ENCODE measurements at regions not wholly inside any gene's neighbourhood (a gene's known extent, or its start where the extent isn't known, plus 50 kb on each side); places are given as distances from the start of the nearest gene placed in this dataset.
A peak's percentile ranks its signal among the peaks of the same experiment; 100 is the strongest.

DNA sequence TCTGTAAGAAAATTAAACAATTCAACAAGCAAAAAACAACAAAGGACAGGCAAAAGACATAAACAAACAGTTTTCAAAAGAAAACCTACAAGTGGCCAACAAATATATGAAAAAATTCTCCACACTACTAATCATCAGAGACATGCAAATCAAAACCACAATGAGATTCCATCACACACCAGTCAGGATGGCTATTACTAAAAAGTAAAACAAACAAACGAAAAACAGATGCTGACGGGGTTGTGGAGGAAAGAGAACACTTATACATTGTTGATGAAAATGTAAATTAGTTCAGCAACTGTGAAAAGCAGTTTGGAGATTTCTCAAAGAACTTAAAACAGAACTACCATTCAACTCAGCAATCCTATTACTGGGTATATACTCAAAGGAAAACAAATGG lies 537.6 kb downstream of the HDGFL1 start:
- DNase-seq (ENCODE audit: low read depth in 2 of 2): no peak

DNA sequence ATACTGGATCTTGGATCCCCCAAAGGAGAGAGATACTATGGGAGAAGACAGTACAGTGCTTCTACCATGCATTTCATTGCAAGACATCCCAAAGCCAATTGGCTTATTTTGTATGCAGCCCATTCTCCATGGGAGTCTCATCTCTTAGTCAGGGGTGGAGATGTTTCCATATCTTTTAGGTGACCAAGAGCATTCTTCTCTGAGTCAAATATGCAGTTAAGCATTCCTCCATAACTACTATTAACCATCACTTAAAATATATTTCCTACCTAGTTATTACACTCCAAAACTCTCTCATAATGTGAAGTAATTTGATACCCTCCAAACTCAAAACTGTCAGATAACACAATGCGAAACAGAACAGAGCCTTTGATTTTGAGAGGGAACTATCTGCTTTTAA lies 542.6 kb downstream of the HDGFL1 start:
- no peak for DNase-seq (ENCODE audit: low read depth in 2 of 2)

DNA sequence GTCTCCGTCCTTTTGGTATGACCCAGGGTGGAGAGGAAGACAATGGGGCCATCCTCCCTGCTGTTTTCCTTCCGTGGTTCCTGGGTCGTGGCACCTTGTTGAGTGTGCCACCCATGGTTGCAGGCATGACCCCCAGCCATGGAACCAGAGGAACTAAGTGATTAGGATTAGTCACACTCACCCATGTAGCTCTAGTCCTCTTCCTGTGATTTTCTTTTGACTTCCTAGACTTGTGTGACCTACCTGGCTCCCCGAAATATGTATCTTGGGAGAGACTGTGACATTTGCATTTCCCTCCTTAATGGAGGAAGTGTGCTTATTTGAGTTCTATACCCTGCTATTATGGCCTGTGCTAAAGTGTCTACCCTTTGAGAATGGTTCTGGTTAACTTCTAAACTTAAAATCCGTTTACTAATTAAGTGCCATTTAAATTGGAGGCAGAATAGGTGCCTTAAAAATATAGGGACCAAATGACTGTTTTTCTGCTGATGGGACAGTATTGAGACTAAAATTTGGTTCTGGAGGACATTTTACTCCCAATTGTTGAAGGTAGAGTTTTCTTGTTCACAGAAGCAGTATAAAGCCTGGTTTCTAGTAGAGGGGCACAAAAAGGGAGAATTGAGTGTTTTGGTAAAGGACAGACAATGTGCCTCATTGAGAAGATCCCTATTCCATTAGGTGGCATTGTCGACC lies 545.6 kb downstream of the HDGFL1 start:
- no peak for DNase-seq (ENCODE audit: low read depth in 2 of 2)

DNA sequence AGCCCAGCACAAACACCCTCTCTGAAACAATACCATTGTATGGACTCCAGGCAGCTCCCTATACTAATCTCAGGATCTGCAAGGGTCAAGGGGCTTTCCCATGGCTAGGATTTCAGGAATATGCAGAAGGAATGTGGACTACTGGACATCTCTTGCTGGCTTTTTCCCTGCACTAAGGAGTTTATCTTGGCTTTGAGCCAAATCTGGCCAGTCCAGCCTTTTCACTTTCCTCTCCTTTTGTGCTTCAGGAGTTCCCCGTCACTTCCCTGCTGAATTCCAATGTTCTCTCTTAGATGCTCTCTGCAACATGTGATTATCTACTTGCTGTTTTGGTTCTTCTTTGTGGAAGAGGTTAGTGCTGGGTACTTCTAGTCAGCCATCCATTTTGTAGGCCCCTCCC lies 568.2 kb downstream of the HDGFL1 start:
- no peak for DNase-seq (ENCODE audit: low read depth in 2 of 2)

DNA sequence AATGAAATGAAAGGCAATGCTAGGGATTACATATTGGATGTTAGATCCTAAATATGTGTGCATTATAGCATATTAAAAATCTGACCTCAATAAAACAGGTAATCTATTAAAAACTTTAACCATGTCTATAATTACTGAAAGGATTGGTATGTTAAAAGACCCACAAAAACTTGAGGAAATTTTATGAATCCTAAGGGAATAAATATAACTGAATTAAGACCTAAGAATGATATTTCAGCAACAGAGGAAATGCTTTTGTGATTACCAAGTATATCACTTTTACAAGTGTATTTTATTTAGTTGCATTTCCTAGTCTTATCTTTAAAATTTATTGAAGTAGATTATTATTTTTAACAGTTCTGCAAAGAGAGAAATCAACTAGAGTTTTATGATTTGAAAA lies 571.5 kb downstream of the HDGFL1 start:
- DNase-seq (ENCODE audit: low read depth in 2 of 2): no peak

DNA sequence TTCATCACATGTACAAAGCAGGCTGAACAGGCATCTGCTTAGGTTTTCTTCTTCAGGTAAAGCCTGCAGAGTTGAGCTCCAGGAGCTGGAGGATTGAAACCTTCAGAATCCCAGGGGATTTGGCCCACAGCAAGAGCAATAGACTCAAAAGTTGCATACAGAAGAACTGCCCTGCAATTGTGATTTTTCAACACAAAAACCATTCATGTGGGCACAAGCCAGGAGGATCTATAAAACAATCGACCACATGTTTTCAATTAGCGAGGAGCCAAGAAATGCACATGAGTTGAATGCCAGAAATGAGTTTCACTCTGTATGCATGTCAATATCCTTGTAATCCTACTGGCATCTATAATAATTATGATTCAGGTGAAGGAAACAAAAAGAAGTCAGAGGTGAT lies 576.4 kb downstream of the HDGFL1 start:
- DNase-seq (ENCODE audit: low read depth in 2 of 2): no peak

DNA sequence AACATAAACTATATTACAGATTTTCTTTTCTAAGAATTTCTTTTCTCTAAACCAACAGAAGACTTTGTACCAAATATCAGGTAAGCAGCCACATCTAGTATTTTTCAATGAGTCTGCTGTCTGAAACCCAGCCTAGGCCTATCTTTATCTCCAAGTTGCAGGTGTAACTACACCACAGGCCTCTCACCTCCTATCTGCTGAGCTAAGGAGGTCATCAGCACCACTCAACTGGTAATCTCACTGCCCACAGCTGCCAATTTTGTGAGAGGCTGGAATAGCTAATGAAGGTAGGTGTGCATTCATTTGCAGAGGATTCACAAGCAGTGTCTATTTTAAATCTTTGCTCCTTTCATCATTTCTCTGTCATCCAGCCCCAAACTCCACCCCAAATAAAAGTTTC lies 584.8 kb downstream of the HDGFL1 start:
- DNase-seq (ENCODE audit: low read depth in 2 of 2): no peak

DNA sequence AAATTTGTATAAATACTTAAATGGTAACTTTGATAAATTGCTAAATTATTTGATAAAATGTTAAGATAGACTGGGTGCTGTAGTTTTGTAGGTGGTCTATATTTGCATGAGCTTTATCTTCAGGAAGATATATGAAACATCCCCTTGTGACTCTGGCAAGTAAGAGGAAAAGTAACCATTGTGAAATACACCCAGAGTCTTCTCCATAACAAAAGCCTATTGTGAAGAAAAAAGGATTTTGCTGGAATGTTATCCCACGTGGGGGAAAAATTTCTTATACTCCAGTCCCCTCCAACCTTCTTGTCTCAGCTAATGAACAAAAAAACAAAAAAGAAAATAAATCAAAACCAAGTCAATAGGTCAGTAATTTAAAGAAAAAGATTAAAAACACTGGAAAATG lies 600.7 kb downstream of the HDGFL1 start:
- no peak for DNase-seq (ENCODE audit: low read depth in 2 of 2)

DNA sequence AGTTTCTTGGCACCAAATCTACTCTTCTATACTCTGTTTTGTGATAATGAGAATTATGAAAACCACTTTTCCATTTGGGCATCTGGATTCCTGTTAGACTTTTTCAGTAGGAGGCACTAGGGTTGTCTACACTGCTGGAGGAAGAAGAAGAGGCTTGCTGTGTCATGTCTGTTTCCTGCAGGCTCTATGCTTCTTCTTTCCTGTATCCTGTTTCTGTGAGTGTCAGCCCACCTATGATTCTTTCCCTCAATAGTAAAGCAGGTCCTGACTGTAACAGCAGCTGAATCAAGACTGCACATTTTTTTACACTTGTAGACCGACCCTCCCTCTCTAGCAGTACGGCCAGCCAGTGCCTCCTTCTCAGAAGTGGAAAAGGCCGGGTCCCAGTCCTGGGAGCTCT lies 603.9 kb downstream of the HDGFL1 start:
- DNase-seq (ENCODE audit: low read depth in 2 of 2): peak in 1 of 2 donors; percentile 70

DNA sequence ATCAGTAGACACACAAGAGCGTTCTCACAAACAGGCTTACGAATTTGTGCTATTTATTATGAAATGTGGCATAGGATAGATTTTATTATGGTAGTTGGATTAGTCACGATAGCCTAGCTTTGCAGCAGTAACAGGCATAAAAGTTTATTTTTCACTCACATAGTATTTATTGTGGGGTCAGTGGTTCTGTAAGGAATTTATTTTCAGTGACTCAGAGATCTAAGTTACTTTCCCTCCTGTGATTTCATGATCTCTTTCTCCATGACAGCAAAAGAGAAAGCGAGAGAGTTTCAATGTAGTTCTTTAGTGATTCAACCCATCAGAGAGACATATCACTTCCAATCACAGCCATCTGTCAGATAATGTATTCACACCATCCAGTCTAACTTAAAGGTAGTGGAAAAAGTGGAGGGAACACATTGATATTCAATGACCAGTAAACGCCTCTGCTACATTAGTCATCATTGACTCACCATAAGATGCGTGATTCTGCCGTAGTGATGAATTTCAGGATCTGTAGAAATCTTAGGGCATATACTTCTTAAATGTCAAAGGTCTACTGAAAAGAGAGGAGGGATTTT lies 605.5 kb downstream of the HDGFL1 start:
- peak in 1 of 2 donors; percentile 25 for DNase-seq (ENCODE audit: low read depth in 2 of 2)

DNA sequence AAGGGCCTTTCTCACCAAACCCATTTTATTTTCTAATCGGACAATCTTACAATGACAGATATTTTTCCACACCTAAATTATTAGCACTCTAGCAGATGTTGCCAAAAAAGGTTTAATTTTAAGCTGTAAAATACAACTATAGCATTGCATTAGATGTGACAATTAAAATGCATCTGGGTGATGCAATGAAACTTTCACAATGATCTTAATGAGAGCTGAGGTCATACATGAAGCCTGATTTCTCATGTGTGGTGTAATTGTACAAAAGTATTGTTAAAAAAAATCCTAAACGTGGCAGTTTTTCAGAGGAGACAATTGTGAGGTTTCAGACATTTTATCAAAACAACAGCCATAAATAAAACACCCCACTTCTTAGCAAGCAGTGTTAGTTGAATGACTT lies 606.0 kb downstream of the HDGFL1 start:
- DNase-seq (ENCODE audit: low read depth in 2 of 2): no peak

DNA sequence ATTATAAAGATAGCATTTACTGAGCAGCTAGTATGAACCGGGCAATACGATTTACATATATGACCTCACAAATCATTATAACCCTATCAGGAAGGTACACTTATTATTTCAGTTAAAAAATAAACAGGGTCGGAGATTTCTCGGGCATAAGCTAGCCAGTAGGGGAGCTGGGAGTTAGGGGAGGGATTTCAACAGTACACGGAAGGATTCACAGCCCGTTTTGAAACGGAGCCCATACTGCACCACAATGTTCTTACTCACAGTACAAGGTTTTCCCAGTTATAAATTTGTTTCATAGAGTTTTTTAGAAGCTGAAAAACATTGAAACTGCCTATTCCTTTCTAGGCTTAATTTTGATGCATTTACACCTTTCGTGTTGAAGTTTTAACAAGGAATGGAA lies 607.1 kb downstream of the HDGFL1 start:
- peak in 1 of 2 donors; percentile 68 for DNase-seq (ENCODE audit: low read depth in 2 of 2)

DNA sequence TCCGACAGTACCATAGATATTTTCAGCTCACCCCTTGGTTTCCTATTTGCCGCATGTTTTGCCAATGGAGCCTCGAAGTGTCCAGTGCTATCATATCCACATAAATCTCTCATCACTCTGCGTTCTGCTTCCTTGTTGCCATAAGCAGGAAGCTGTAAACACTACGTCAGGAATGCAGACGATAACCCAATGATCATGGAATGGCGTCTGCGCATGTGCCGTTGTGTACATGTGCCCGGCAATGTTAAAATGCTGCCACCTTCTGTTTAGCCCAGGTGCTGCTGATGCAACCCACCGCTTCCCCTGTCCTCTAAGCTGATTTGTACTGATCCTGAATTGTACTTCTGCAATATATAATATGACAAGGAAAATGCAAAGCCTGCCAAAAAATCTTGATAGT lies 607.5 kb downstream of the HDGFL1 start:
- peak in 1 of 2 donors; percentile 96 for DNase-seq (ENCODE audit: low read depth in 2 of 2)

DNA sequence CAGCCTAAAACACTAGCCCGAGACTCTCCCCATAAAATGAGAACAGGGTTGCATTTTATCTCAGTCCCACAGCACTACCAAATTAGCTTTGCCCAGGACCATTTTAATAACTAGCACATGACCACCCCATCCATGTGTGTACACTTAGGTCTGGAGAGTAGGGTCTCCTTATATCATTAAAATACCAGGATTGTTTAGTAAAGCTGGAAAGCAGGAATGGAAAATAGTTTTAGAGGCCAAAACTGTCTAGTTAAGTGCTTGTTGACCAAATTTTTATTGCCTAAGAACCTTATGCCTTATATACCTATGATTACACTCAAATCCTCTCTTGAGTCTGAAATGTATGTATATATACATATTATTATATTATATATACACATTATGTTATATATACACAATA lies 608.4 kb downstream of the HDGFL1 start:
- DNase-seq (ENCODE audit: low read depth in 2 of 2): no peak

DNA sequence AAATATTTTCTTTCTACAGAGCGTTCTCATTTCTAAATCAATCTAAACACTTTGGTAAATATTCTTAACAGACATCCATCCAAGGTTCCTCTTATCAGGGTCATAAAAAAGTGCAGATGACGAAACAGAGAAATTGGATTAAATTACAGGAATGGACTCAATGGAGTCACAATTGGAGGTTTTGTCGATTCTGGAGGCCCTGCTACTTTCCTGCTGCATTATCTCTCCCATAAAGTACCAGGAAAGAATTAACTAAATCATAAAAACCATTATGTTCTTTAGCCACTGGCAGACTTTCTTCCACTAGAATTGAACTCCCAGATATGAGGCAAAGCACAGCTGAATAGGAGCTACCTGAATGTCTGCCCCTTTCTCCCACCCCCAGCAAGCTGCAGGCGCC lies 610.6 kb downstream of the HDGFL1 start:
- DNase-seq (ENCODE audit: low read depth in 2 of 2): no peak

DNA sequence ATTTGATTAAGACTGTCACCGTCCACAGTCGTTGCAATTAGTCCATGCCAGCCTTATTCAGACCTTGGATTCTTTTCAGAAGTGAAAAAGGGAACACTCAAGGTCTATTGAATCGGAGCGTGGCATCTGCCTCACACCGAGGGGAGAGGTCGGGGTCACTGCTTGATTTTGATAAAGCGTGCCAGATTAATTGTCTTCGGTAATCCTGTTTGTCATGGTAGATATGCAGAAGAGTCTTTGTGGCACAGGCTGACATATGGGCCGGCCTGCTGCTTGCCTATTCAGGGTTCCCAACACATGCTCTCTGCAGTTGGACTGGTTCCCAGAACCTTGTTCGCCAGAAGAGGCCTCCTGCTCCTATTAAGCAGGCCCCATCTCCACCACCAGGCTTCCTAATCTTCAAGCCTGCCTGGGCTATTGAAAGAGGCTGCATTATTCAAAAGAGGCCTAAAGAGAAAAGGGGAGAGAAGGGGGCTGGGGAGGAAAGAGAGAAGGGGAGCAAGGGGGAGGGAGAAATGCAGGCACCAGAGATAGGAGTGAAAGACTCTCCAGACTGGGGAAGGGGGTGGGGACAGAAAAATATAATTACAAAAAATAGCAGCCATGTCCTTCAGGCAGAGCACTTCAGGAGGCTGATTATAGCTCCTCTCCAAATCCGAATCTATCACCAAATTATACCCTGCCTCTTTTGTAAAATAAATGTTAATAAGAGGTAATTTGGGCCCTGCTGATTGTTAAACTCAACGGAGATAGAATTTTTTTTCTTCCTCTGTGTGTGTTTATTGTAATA lies 611.3 kb downstream of the HDGFL1 start:
- DNase-seq (ENCODE audit: low read depth in 2 of 2): peak in 1 of 2 donors; percentile 77

DNA sequence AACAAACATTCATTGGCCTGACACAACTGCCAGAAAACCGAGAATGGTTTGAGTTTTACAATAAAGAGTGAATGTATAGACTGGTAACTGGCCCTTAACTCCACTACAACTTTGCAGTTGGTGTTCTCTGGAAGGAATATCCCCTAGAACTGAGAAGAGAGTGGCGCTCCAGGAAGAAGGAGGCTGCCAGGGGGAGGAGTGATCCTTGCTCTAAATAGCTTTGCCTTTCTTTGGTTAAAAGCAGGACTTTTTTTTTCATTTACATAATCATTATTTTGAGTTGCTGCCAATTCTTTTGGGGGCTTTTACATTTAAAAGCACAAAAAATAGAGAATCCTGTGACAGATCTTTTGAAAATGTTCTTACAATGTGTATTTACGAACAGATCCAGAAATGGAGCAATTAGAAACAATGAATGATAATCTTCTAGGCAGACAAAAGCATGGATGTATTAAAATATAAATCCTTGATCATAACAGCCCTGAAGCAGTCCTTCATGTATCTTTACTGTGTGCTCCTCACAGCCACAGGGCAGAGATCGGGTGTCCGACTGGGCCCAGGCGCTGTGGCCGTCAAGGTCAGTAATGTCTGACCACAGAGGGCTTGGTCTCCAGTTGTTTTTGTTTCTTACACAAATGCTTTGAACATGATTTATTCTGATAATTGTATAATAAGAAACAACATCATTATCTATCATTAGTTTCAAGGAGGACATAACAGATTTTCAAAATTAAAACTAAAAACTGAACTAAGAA lies 612.2 kb downstream of the HDGFL1 start:
- DNase-seq (ENCODE audit: low read depth in 2 of 2): no peak

DNA sequence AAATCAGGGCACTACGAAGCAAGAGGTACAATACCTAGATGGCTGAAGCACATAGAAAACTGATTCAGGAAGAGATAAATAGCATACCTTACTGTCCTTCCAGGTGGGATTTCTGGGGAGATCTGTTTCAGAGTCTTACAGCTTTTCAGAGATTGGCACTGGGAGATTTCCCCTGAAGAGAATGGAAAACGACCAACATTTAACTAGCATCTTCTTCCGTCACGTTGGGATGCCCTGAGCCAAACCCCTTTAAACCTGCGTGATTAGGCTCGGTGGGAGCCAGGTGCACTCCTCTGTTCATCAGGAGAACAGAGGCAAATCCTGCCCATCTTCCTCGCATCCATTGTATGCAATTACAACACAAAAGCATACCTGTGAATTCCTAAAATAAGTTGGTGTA lies 614.5 kb downstream of the HDGFL1 start:
- DNase-seq (ENCODE audit: low read depth in 2 of 2): no peak

DNA sequence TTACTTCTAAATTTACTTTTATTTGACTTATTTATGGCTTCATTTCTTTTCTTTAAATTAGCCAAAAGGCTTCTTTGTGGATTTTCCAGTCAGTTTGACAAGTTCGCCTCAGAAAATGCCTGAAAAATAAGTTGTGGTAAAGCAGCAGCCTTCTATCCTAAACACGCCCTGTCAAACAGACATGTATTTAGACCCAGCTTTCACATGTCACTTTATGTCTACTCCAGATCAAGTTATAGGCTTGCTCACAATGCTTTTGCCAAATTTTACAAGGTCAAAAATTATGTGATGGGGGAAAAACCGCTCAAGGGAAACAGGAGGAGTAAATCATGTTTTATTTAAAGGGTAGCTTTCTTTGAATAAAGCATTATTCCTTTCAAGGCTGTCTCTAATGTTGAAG lies 615.0 kb downstream of the HDGFL1 start:
- no peak for DNase-seq (ENCODE audit: low read depth in 2 of 2)

DNA sequence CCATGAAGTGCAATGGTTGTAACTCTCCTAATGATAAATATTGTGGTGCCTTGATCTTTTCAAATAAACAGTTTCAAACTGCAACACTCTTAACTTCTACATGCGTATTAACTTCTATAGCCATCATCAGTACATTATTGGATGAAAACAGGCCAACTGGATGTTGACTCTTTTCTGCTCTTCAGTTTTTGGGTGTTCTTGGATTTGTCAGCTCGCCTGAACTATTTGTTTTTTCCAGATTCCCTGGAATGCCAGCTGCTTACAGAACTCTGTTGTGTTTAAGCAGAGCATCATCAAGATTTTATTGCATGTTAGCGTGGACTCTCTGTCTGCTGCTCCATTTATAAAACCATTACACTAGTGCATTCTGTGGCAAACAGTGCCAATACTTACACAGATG lies 626.1 kb downstream of the HDGFL1 start:
- DNase-seq (ENCODE audit: low read depth in 2 of 2): no peak

DNA sequence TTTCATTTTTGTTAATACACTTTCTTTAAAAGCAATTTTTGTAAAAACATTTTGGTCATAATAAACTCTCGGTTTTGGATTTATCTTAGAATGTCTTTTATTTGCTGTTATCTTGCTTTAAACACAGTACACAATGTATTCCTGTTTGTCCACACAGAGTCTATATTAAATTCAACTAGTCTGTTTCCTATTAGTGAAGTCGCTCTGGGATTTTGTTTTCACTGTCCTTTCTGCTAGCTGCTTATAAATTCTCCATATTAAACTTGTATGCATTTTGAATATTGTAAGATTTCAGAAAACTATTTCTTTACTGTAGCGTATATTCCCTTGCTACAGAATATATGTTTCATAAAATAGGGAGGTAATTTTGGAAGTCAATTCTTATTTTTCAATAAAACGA lies 630.2 kb downstream of the HDGFL1 start:
- no peak for DNase-seq (ENCODE audit: low read depth in 2 of 2)

DNA sequence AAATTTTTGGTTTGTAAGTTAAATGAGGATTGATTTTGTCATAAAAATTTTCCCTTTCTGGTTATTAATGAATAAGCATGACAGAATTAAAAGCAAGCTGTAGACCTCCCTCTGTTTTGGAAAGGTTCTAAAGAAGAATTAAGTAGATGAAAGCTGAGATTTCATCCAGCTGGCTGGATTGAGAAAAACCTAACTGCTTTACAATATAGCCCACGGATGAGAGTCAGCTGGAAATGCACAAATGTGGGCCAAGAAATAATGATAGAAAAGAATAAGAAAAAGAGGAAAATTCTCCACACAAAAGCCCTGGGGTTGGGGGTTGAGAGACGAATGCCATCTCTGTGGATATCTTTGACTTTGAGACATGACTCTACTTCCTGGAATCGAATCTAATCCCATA lies 631.6 kb downstream of the HDGFL1 start:
- DNase-seq (ENCODE audit: low read depth in 2 of 2): no peak
